GM15510 (cell line): ENCODE measurements at regions not wholly inside any gene's neighbourhood (a gene's known extent, or its start where the extent isn't known, plus 50 kb on each side); places are given as distances from the start of the nearest gene placed in this dataset.

ENCODE experiments used
- POLR2A ChIP-seq: IDR thresholded peaks from 3 replicates; pipeline ENCODE4 v1.6.1; 2011; ENCODE audit warnings: borderline replicate concordance; ENCODE audit not compliant: insufficient read length; ENCODE audit errors: extremely low read depth

DNA sequence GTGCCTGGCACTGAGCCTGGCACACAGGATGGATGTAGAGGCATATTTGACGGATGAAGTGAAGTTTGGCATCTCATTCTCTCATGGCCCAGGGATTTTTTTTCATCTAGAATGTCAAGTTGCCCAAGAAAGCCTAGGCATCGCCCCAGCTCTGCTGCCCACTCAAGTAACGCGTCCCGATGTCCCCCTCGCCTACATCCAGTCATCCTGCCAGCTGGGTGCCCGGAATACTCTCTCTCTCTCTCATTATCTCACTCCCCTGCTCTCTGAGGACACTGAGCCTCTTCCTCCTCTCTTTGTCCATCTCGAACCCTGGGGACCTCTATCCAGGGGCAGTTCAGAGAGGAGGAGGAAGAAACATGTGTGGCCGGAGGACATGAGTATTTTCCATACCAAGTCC is 142.3 kb upstream of the ZC3H12A start:
- TF ChIP-seq POLR2A: no peak

- no peak for TF ChIP-seq POLR2A
Observed at GRCh38 chr1:37338658-37339057, 135.7 kb upstream of the ZC3H12A start.

DNA sequence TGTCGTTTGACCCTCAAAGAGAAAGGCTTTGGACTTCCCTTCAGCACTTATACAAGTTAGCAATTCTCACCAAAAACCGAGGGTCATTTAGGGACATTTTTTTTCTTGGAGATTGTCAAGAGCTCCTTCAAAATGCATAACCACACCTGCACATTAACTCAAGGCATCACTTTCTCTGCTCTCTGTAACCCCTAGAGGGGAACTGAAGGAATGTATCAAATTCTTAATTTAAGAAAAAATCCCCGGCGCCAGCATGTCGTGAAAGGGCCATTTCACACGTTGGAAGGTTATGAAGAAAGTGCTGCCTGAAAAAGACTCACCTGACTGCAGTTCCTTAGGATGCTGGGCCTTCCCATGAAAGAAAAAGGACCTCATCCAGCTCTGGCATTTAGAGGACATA is 131.6 kb upstream of the ZC3H12A start:
- no peak for TF ChIP-seq POLR2A

- no peak for TF ChIP-seq POLR2A
Observed at GRCh38 chr1:37347104-37347649, 127.2 kb upstream of the ZC3H12A start.

- TF ChIP-seq POLR2A: no peak
Observed at GRCh38 chr1:37353871-37354270, 120.5 kb upstream of the ZC3H12A start.

- no peak for TF ChIP-seq POLR2A
Observed at GRCh38 chr1:37354876-37355650, 119.3 kb upstream of the ZC3H12A start.

DNA sequence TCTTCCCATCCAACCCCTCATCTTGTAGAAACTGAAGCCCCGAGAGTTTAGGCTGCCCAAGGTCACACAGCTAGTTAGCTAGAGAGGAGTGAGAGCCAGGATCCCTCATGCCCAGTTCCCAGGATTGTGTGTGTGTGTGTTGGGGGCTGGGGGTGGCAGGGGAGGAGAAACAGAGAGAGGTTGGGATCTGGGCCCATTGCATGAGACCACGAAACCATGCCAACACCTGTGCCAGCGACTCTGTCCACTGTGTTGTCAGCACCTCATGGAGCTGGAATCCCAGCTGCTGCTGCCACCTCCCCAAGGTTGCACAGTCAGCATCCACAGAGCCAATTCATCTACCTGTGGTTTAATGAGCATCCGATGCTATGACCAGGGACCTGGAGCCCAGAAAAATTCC is 115.4 kb upstream of the ZC3H12A start:
- TF ChIP-seq POLR2A: no peak

DNA sequence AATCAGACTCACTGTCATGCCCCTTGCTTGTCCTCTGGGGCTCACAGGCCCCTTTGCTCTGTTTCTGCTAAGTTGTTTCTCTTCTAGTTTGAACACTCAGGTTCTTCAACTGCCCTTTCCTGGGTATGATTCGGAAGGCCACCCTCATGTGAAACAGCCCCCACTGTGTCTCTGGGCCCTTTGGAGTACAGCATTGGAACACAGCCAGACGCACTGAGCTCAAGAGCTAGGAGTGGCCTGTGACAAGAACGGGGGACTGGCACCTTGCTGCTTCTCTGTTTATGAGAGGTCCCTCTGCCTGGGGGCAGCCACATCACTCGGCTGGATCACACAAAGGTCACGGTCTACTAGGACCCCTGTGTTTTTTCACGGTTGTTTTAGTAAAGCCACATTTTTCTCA is 114.4 kb upstream of the ZC3H12A start:
- no peak for TF ChIP-seq POLR2A

GRCh38 chr1:37362594-37363385 is 111.6 kb upstream of the ZC3H12A start:
- TF ChIP-seq POLR2A: no peak

DNA sequence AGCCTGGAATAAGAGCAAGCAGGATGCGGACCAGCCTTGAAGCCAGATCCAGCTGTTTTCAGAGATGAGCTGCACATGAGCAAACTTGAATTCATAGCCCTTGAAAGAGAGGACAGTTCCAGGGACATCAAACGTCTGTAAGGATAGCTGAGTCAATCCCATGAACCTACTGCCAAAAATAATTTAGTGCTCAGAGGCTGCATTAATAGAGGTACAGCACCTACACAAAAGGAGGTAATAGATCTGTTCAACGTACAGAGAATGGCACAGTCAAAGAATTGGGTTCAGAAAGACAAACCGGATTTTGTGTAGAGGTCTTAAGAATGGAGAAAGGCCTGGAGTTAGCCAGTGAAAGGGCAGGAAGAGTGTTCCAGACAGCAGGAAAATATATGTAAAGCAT is 110.8 kb upstream of the ZC3H12A start:
- no peak for TF ChIP-seq POLR2A

DNA sequence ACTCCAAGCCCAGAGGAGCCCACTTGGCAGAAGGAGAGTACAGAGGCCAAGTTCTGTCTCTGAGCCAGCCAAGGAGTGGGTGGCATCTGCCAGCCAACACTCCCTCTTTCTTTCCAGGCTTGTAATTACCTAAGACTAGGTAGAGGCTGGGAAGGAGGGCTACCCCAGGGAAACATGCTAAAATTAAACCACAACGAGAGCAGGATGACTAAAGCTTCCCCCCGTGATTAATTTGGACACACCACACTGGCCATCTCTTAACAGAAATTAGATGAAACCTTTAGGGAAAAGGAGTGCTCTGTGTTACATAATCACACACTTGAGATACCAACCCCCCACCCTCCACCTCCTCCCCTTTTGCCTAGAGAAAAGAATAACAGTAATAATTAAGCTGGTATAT is 102.1 kb upstream of the ZC3H12A start:
- no peak for TF ChIP-seq POLR2A

DNA sequence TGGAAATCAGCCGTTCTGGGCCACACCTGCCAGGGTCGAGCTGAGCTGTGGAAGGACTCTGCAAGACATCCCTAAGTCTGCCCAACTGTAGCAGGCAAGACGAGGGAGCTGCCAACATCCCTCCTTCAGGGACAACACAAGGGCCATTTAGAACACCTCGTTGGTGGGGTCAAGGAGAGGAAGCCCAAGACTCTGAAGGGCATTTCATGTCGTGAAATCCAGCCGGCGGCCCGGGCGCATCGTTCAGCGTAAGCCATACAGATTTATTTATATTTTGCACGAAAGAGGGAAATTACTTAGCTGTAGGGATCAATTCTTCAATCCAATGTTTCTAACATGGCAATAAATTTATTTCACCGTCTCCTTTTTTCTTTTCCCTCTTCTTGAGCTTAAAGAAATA is 101.7 kb upstream of the ZC3H12A start:
- no peak for TF ChIP-seq POLR2A

DNA sequence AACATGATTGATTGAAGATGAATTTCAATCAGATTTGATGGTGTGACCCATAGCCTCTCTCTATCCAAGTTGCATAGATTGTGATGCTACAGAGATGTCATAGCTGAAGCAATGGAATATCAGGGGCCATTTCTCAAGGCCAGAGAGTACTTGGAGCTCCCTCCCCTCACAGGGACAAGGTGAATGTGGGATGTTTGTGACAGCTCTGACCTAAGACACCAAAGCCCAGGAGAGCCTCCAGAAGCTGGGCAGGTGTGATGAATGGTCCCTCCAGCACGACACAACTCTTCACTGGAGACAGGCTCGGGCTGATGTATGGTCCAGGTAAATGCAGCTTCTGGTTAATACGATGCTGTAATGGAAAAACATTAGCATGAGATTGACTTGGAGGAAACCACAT is 101.0 kb upstream of the ZC3H12A start:
- TF ChIP-seq POLR2A: no peak

DNA sequence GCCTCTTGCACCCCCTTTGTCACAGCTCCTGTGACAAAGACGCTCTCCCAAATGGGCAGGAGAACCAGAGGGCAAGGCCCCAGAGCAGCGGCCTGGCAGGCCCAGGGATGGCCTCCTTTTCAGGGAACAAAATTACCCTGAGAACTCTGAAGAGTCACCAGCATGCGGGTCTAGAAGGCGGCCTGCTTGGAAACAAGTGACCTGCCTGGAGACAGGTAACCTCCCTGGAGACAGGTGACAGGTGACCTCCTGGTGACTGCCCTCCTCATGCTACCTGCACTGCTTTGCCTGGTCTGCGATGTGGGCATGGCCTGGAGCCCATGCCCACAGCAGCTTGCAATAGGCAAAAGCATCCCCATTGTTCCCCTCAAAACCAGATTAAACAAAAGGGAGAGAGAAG is 86.5 kb upstream of the ZC3H12A start:
- no peak for TF ChIP-seq POLR2A

GRCh38 chr1:37389327-37389726 is 85.1 kb upstream of the ZC3H12A start:
- no peak for TF ChIP-seq POLR2A
